HG03025 (cell line): ENCODE measurements at regions not wholly inside any gene's neighbourhood (a gene's known extent, or its start where the extent isn't known, plus 50 kb on each side); places are given as distances from the start of the nearest gene placed in this dataset.
A peak's percentile ranks its signal among the peaks of the same experiment; 100 is the strongest.

Source experiments
- ATAC-seq: cut with Tn5 transposase; IDR thresholded peaks from one replicate; pipeline ENCODE4 v1.9.1; 2021; ENCODE audit warnings: mild to moderate bottlenecking, moderate library complexity; ENCODE audit not compliant: unreplicated experiment, low FRiP score

GRCh38 chr6:105568751-105569150 is 165.9 kb upstream of the PREP start:
- ATAC-seq, result no peak

- ATAC-seq, result no peak
Observed at GRCh38 chr6:105568142-105568541, 165.3 kb upstream of the PREP start.

DNA sequence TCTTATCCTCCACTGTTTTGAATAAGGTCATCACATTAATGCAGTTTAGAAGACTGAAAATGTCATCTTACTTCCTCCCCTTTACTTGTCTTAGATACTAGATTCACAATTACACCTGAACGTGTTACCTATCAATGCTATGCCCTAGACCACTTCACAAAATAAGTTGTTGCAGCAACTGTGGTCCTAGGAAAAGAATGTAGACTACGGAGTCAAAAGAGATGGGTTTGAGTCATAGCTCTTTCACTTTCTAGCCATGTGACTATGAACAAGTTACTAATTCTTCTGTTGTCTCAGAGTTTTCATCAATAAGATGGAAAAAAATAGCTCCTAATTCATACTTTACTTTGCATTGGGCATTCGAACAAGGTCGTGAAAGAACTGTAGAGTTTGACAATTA is 164.3 kb upstream of the PREP start:
- no peak for ATAC-seq

- no peak for ATAC-seq
Observed at GRCh38 chr6:105566503-105566902, 163.6 kb upstream of the PREP start.

DNA sequence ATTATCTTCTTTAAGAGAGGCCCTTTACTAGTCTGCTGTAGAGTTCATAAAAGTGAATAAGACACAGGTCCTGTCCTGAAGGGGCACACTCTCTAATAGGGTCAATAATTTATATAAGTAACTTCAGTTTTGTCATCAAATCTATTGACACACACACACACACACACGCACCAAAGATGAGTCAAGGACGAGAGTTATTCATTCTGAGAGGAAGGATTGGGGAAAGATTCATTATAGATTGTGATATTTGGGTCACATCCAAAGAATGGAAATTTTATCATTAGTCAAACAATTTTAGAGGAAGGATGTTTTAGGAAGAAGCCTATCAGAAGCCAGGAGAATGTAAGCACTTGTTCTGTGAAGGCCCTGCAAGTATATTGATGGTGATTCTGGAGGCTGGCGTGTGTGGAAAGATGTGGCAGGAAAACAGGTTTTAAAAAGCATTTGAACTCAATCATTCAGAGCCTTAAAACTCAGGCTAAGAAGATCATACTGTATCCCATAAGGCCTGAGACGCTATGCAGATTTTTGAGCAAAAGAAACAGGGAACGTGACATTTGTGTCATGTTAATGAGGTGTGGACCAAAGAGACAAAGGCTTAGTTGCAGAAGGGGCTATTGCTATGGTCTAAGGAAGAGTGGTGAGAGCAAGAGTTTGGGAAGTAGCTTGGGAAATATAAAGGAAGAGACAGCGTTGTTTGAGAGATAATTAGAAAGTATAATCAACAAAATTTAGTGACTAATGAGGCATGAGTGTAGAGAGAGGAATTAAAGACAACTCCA is 161.4 kb upstream of the PREP start:
- ATAC-seq, result no peak

DNA sequence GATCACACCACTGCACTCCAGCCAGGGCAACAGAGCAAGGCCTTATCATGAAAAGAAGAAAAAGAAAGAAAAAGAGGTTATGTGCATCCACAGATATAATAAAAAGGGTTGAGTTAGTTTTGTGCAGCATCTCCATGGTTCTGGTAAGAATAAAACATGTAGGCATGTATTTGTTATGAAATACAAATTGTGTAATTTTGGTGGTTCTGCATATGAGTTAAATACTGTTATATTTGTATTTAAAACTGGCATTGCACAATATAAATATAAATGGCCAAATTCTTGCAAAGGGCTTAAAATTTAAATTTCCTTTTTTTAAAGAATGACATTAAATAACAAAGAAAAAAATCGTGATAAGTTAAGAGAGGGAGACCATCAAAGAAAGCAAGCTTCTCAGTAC is 159.1 kb upstream of the PREP start:
- no peak for ATAC-seq

DNA sequence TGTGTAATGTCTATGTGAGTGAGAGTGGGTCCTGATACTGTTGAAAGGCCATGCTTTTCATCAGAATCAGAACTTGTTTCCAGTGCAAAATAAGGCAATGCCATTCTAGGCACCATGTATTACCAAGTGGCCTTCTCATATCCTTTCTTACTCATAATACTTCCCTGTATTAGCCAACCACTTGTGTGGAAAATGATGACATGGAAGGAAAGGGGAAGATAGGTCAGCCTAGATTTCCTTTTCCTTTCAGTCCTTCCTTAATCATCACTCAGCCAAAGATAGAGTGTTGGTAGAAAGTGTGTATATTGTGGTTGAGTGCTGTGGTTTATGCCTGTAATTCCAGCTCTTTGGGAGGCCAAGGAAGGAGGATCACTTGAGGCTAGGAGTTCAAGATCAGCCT is 158.6 kb upstream of the PREP start:
- no peak for ATAC-seq

- ATAC-seq, result peak; percentile 91
Observed at GRCh38 chr6:105560611-105561066, 157.8 kb upstream of the PREP start.

- no peak for ATAC-seq
Observed at GRCh38 chr6:105557291-105557690, 154.4 kb upstream of the PREP start.

DNA sequence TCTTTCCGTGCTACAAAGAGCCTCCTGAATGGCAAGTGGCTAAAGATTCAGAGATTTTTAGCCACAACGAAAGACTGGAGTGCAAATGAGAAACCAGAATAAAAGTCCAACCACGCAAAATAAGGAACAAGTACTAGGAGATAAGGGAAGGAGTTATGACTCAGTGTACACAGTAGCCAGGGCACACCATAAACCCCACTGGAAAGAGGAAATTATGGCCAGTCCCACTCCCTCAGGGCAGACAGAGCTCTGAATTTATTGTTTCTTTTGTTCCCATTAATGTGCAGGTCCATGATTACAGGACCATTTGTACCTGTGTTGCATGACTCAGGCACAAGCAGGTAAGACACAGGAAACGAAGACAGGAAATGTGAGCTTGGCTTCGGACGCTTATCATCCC is 150.3 kb upstream of the PREP start:
- ATAC-seq, result no peak

GRCh38 chr6:105550955-105551620 is 148.2 kb upstream of the PREP start:
- ATAC-seq, result no peak

DNA sequence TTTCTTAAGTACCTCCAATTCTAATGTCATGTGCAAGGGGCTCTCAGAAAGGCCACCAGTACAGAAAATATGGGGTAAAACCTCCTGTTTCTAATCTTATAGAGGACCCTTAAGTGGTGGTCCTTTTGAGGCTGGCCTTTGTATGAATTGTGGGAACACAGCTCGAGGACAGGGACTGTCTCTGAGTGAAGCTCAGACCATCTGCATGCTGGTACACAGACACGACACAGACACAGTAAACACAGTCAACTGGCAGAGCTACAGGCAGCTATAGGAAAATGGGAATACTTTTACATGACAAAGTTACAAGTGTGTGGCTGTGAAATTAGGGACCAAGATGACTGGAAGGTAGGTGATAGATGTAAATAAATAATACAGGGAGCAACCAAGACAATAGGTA is 143.9 kb upstream of the PREP start:
- no peak for ATAC-seq

GRCh38 chr6:105545947-105546731 is 143.3 kb upstream of the PREP start:
- no peak for ATAC-seq

DNA sequence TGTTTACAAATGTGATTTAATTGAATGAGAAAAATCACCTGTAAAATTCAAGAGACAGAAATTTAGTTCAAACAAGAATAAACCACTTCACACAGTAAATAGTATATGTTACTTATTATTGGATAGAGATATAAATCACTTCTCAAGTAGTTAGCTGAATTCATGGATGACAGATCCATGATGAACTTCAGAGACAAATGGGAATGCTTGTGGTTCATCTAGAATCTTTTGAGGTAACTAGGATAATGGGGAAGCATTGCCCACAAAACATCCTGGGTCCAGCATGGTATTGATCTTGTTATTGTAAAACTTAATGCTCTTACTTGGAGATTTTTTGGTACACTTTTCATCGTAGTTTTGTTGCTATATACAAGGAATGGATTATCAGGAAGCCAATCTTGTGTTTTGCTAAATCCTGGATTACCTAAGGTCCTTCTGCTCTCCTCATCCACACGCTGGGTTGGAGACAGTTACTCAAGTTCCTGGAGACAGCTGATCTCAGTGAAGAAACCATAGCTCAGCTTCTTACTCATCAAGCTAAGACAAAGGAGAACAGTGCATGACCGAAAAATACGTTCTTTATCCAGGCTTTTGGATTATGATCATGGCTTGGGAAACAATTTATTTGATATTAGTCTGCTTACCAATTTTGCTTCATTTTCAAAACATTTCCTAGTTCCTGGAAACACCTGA is 142.5 kb upstream of the PREP start:
- no peak for ATAC-seq

DNA sequence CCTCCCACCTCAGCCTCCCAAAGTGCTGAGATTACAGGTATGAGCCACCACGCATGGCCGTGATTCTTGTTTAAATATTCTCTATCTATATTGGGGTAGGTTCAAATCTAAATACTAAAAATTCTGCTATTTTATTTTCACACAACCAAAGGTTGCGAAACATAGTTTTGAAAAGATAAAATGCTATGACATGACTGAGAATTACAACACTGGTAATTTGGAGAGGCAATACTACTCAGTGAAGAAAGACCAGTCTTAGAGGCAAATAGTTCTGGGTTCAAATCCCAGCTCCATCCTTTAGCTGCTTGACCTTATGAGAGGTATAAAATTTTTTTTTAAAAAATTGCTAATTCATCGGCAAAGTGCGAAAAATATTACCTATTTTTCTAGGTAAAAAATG is 137.0 kb upstream of the PREP start:
- no peak for ATAC-seq

DNA sequence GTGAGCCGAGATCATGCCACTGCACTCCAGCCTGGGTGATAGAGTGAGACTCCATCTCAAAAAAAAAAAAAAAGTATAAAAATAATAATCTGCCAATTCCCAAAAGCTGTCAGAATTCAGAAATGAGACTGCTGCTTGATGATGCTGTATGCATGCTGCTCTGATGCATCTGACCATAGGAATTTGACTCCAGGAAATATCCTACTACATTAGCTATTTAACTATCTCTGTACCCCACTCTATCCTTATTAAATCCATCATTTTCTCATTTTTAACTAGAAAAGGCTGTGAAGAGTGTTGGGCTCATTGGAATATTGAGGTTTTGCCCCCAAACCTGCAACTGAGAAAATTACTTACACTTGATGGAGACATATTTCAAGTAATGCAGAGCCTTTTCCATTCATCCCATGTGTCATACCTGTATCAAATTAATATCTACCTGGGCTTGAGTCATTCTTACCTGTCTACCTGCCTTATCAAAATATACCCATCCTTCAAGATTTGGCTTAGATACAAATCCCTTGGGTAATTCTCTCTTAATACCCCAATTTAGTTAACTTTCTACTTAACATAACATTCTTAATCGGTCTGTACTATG is 135.2 kb upstream of the PREP start:
- ATAC-seq, result no peak

- ATAC-seq, result no peak
Observed at GRCh38 chr6:105536961-105537360, 134.1 kb upstream of the PREP start.

DNA sequence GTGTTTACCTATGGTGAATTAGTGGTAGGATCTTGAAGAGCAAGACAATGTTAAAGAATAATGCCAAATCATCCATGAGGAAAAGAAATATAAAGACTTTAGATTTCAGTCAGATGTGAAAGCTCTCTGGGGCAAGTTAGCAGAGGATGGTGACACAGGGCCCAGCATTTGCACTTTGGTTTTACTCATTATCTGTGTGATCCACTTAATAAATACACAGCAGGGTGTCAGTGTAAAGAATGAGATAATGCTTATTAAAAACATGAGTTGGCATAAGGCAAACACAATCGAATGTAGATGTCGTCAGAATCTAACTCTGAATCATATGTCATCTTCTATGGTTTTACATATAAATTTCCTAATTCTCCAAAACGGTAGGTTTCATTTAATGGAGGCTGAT is 130.4 kb upstream of the PREP start:
- ATAC-seq, result no peak

DNA sequence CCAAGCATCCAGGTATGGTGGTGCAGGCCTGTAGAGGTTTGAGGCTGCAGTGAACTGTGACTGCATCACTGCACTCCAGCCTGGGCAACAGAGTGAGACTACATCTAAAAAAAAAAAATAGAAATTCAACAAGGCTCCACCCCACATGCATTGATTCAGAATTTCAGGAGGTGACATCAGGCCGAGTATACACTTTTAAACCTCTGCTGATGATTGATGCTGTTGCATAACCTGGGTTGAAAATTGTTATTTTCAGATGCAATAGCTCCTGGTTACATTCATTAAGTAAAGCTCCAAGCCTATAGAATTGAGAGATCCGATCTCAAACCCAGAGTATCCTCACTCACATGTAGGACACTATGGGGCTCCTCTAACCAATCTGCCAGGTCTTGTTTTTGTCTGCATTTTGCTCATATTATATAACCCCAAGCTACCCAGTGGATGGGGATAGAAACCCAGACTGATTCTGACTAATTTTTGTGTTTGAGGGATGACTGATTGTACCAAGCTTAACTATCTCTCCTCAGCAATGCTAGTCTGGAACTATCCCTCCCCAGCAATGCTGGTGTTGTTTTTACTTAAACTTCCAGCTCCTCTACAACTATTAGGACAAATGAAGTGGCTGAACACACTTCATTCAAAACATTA is 123.5 kb upstream of the PREP start:
- no peak for ATAC-seq
